Caki2 (cell line): ENCODE measurements at regions not wholly inside any gene's neighbourhood (a gene's known extent, or its start where the extent isn't known, plus 50 kb on each side); places are given as distances from the start of the nearest gene placed in this dataset.
"Not testable (repeated sequence)": the region's sequence is repeated elsewhere in the genome, so short reads cannot be mapped to it uniquely, and the experiment has no call there.

Experiments used
- DNase-seq: peaks from one replicate; pipeline ENCODE4 v3.0.0-alpha.2; 2015; ENCODE audit warnings: low read depth
- in situ Hi-C: cut with HindIII; loops from 2 replicates; pipeline ENCODE4 v1.10.0; 2016; ENCODE audit warnings: low sequenced_read_pairs, low pct_unique_long_range_greater_than_20kb, mixed read lengths

GRCh38 chr3:23108451-23109057 is 94.6 kb upstream of the UBE2E2 start:
- in situ Hi-C loops, result no loop called here
- no peak for DNase-seq

GRCh38 chr3:23111286-23111685 is 91.8 kb upstream of the UBE2E2 start:
- in situ Hi-C loops, result no loop called here

GRCh38 chr3:23111797-23112196 is 91.3 kb upstream of the UBE2E2 start:
- no peak for DNase-seq
- in situ Hi-C loops, result no loop called here

More at GRCh38 chr3:23111286-23111685, 91.8 kb upstream of the UBE2E2 start:
- no peak for DNase-seq

- DNase-seq, result no peak
- in situ Hi-C loops, result no loop called here
Observed at GRCh38 chr3:23112491-23112890, 90.6 kb upstream of the UBE2E2 start.

GRCh38 chr3:23113455-23114171 is 89.5 kb upstream of the UBE2E2 start:
- no peak for DNase-seq
- in situ Hi-C loops, result no loop called here

- DNase-seq, result no peak
- in situ Hi-C loops, result no loop called here
Observed at GRCh38 chr3:23114432-23114831, 88.7 kb upstream of the UBE2E2 start.

- no peak for DNase-seq
- in situ Hi-C loops, result no loop called here
Observed at GRCh38 chr3:23115171-23115877, 87.8 kb upstream of the UBE2E2 start.

GRCh38 chr3:23116081-23116837 is 86.9 kb upstream of the UBE2E2 start:
- in situ Hi-C loops, result no loop called here
- no peak for DNase-seq

GRCh38 chr3:23117856-23118255 is 85.3 kb upstream of the UBE2E2 start:
- in situ Hi-C loops, result no loop called here
- DNase-seq, result no peak

GRCh38 chr3:23127196-23127595 is 75.9 kb upstream of the UBE2E2 start:
- in situ Hi-C loops, result no loop called here
- no peak for DNase-seq

- no peak for DNase-seq
- in situ Hi-C loops, result no loop called here
Observed at GRCh38 chr3:23128655-23129054, 74.5 kb upstream of the UBE2E2 start.

- in situ Hi-C loops, result no loop called here
- DNase-seq, result no peak
Observed at GRCh38 chr3:23129117-23129516, 74.0 kb upstream of the UBE2E2 start.

GRCh38 chr3:23129817-23130216 is 73.3 kb upstream of the UBE2E2 start:
- in situ Hi-C loops, result no loop called here
- DNase-seq, result no peak

- no peak for DNase-seq
- in situ Hi-C loops, result no loop called here
Observed at GRCh38 chr3:23130406-23130805, 72.7 kb upstream of the UBE2E2 start.

- in situ Hi-C loops, result no loop called here
- DNase-seq, result no peak
Observed at GRCh38 chr3:23135026-23135785, 67.9 kb upstream of the UBE2E2 start.

GRCh38 chr3:23136054-23136453 is 67.1 kb upstream of the UBE2E2 start:
- in situ Hi-C loops, result no loop called here

GRCh38 chr3:23144051-23144450 is 59.1 kb upstream of the UBE2E2 start:
- in situ Hi-C loops, DNase-seq: not testable (repeated sequence)

More at GRCh38 chr3:23136054-23136453, 67.1 kb upstream of the UBE2E2 start:
- DNase-seq, result peak; percentile 5

GRCh38 chr3:23146163-23146562 is 57.0 kb upstream of the UBE2E2 start:
- DNase-seq, result no peak
- in situ Hi-C loops, result no loop called here
